ENCODE measurements at regions not wholly inside any gene's neighbourhood (a gene's known extent, or its start where the extent isn't known, plus 50 kb on each side); places are given as distances from the start of the nearest gene placed in this dataset.

- Histone ChIP-seq H3K4me2 (ENCODE audit: insufficient read depth, insufficient read length, low read length) (no peak overlapping the region), H3K56ac (ENCODE audit: insufficient read length, low read depth, low read length) (no peak overlapping the region), H4K5ac (ENCODE audit: insufficient read length, low read depth, low read length) (no peak overlapping the region), H2BK20ac (ENCODE audit: low read depth, low read length, poor library complexity, severe bottlenecking) (no peak overlapping the region), H4K20me1 (ENCODE audit: control insufficient read depth, insufficient read depth, insufficient read length) (no peaks in the 10 kb centered on the region), H2BK120ac (ENCODE audit: low read depth, low read length, poor library complexity, severe bottlenecking) (no peak overlapping the region), H3K23me2 (ENCODE audit: insufficient read length, low read depth, low read length, poor library complexity, severe bottlenecking) (no peaks in the 10 kb centered on the region), H3K27ac (ENCODE audit: insufficient read length, low read depth, low read length) (no peak overlapping the region), H3K14ac (ENCODE audit: insufficient read depth, low read length) (no peak overlapping the region; the same call in 1 of the 2 replicates), H3K79me1 (ENCODE audit: insufficient read depth, low read depth, low read length, poor library complexity, severe bottlenecking) (no peaks in the 10 kb centered on the region), H3K27me3 (ENCODE audit: insufficient read depth, low read length) (no peaks in the 10 kb centered on the region), H3K23ac (ENCODE audit: insufficient read length, low read depth, low read length) (no peak overlapping the region), H4K91ac (ENCODE audit: insufficient read length, low read depth, low read length) (no peak overlapping the region), H2BK12ac (ENCODE audit: insufficient read length, low read depth, low read length) (no peak overlapping the region), H3K79me2 (ENCODE audit: insufficient read depth, low read length) (no peaks in the 10 kb centered on the region), H2AK5ac (ENCODE audit: insufficient read length, low read length) (no peak overlapping the region), H2BK15ac (ENCODE audit: low read depth, low read length) (no peak overlapping the region), H3K18ac (ENCODE audit: insufficient read length, low read depth, low read length) (no peak overlapping the region), H3K9me3 (ENCODE audit: control insufficient read depth, low read depth, low read length) (no peaks in the 10 kb centered on the region), H3K9ac (ENCODE audit: extremely low read depth, insufficient read length, low read length) (no peak overlapping the region), H2AFZ (ENCODE audit: low read length) (no peak overlapping the region), H2BK5ac (ENCODE audit: insufficient read length, low read length) (no peak overlapping the region), H4K8ac (replicated peaks; ENCODE audit: insufficient read length, low read depth, low read length) (no peak overlapping the region), H3K4ac (ENCODE audit: low read depth, low read length) (no peak overlapping the region), H3T11ph (ENCODE audit: low read length) (no peak overlapping the region), H3K4me1 (ENCODE audit: insufficient read depth, low read length) (no peaks in the 10 kb centered on the region)
- no peaks in the 10 kb centered on the region for H3K9me3 Mint-ChIP-seq
- H3K4me1 Mint-ChIP-seq: peaks cover 3 to 4% of the 10 kb centered on the region in 2 experiments; a peak in 3 of 4 replicates
- H3K36me3 Mint-ChIP-seq (ENCODE audit: insufficient read depth in 1 of 3, low read depth in 3 of 3): no peaks in the 10 kb centered on the region
- no peak for TF ChIP-seq CTCF (conservative IDR thresholded peaks at IDR 0.05)
- no peak overlapping the region for H3K27ac Mint-ChIP-seq
- WGBS (ENCODE audit: extremely low coverage, insufficient read length, low lambda C conversion rate): no CpG with 5 or more reads among the region's 4 CpGs
- H3K27me3 Mint-ChIP-seq (ENCODE audit: low read depth): no peaks in the 10 kb centered on the region
- no peak for DNase-seq
- H3K4me3 Mint-ChIP-seq: no peak overlapping the region
Observed at GRCh38 chr12:73124480-73124879, 852.3 kb downstream of the TRHDE start.

Data from H9 (cell line).